ENCODE measurements at regions not wholly inside any gene's neighbourhood (a gene's known extent, or its start where the extent isn't known, plus 50 kb on each side); places are given as distances from the start of the nearest gene placed in this dataset.

- Histone ChIP-seq H3K79me2 (ENCODE audit: control insufficient read depth in 1 of 2, insufficient read depth in 2 of 2, low read length in 2 of 2) (no peaks in the 10 kb centered on the region), H3K9ac (replicated peaks in 1 of 4; ENCODE audit: extremely low read depth in 1 of 4, low read depth in 3 of 4, low read length in 3 of 4) (no peak overlapping the region), H4K8ac (ENCODE audit: extremely low read depth, insufficient read depth, low read length) (no peak overlapping the region), H2BK120ac (replicated peaks; ENCODE audit: low read depth, low read length) (no peak overlapping the region), H2AFZ (ENCODE audit: low read length) (no peak overlapping the region), H2BK20ac (ENCODE audit: low read length) (no peak overlapping the region), H3K27me3 (replicated peaks in 1 of 4; ENCODE audit: control insufficient read depth in 3 of 4, extremely low read depth in 1 of 4, insufficient read depth in 3 of 4, low read length in 3 of 4) (no peaks in the 10 kb centered on the region), H3K79me1 (ENCODE audit: low read depth, low read length) (no peaks in the 10 kb centered on the region), H4K20me1 (replicated peaks in 1 of 2; ENCODE audit: control insufficient read depth in 1 of 2, insufficient read depth in 2 of 2, low read length in 2 of 2) (no peaks in the 10 kb centered on the region), H3K4me2 (ENCODE audit: insufficient read depth in 1 of 2, low read depth in 2 of 2, low read length in 2 of 2) (no peak overlapping the region), H3K56ac (replicated peaks; ENCODE audit: insufficient read length, low read depth, low read length) (no peak overlapping the region), H3K4me1 (replicated peaks in 1 of 4; ENCODE audit: control insufficient read depth in 3 of 4, insufficient read depth in 4 of 4, low read length in 3 of 4) (no peaks in the 10 kb centered on the region), H3K9me3 (ENCODE audit: insufficient read depth in 2 of 2, low read depth in 1 of 2, low read length in 1 of 2) (no peaks in the 10 kb centered on the region), H4K91ac (replicated peaks; ENCODE audit: insufficient read length, low read length) (no peak overlapping the region), H3K27ac (ENCODE audit: low read depth, low read length) (no peak overlapping the region), H3K23me2 (ENCODE audit: low read depth, low read length) (no peaks in the 10 kb centered on the region), H3K18ac (ENCODE audit: extremely low read depth, low read length) (no peak overlapping the region), H3K36me3 (ENCODE audit: control insufficient read depth in 2 of 4, insufficient read depth in 4 of 4, low read length in 3 of 4) (no peaks in the 10 kb centered on the region), H3K14ac (ENCODE audit: insufficient read length) (no peak overlapping the region), H2BK5ac (ENCODE audit: low read depth, low read length) (no peak overlapping the region), H3K23ac (ENCODE audit: insufficient read length) (no peak overlapping the region), H2BK12ac (ENCODE audit: low read depth, low read length) (no peak overlapping the region), H2BK15ac (ENCODE audit: low read length) (no peak overlapping the region), H2AK5ac (ENCODE audit: low read depth, low read length) (no peak overlapping the region), H4K5ac (ENCODE audit: insufficient read length, low read depth, low read length) (no peak overlapping the region), H3K4me3 (ENCODE audit: extremely low read depth in 1 of 4, insufficient read depth in 2 of 4, low read depth in 3 of 4, low read length in 4 of 4) (no peak overlapping the region), H3K4ac (replicated peaks; ENCODE audit: insufficient read length, low read depth, low read length) (no peak overlapping the region)
- 65% methylated on average over 3 of the region's 3 CpGs; no CpG with 5 or more reads in 1 of the 2 experiments for WGBS, 2 experiments (ENCODE audit: extremely low coverage in 1 of 2, insufficient coverage in 1 of 2, insufficient read length in 1 of 2, insufficient replicate concordance in 2 of 2, low coverage in 1 of 2, low lambda C conversion rate in 2 of 2, missing lambda C conversion rate in 1 of 2)
- ChIA-PET CTCF (ENCODE audit: partially characterized antibody) (no interaction called here), POLR2A (ENCODE audit: partially characterized antibody) (no interaction called here)
- no peak for FAIRE-seq
- no peak for DNase-seq (ENCODE audit: low read depth in 1 of 2, low spot score in 2 of 2)
- TF ChIP-seq TAF1 (IDR thresholded peaks at IDR 0.05; ENCODE audit: low read depth, low read length) (no peak), BACH1 (IDR thresholded peaks at IDR 0.05; ENCODE audit: low read length) (no peak), CREB1 (IDR thresholded peaks at IDR 0.05) (no peak), TBP (IDR thresholded peaks at IDR 0.05; ENCODE audit: low read depth, low read length) (no peak), NRF1 (IDR thresholded peaks at IDR 0.05; ENCODE audit: low read depth, low read length) (no peak), BCL11A (IDR thresholded peaks at IDR 0.05; ENCODE audit: low read depth in 2 of 2, low read length in 2 of 2) (no peak), CTCF (IDR thresholded peaks at IDR 0.05; ENCODE audit: control extremely low read depth in 1 of 3, insufficient read depth in 1 of 3, low read depth in 1 of 3, low read length in 3 of 3) (no peak), ATF2 (IDR thresholded peaks at IDR 0.05; ENCODE audit: low read length) (no peak), ATF3 (IDR thresholded peaks at IDR 0.05; ENCODE audit: insufficient read depth, low read depth, low read length) (no peak), RBBP5 (IDR thresholded peaks at IDR 0.05; ENCODE audit: borderline replicate concordance, low read depth, low read length) (no peak), SRF (IDR thresholded peaks at IDR 0.05; ENCODE audit: low read depth, low read length) (no peak), POLR2A (IDR thresholded peaks at IDR 0.05; ENCODE audit: control extremely low read depth in 1 of 2, low read depth in 2 of 2, low read length in 2 of 2) (no peak)
These were observed 104.9 kb upstream of the PAXBP1 start for GRCh38 chr21:32876426-32876825.
